ENCODE measurements at regions not wholly inside any gene's neighbourhood (a gene's known extent, or its start where the extent isn't known, plus 50 kb on each side); places are given as distances from the start of the nearest gene placed in this dataset.
"Not testable (repeated sequence)": the region's sequence is repeated elsewhere in the genome, so short reads cannot be mapped to it uniquely, and the experiment has no call there.

GRCh38 chr7:109752068-109752467 is 1182.4 kb downstream of the DNAJB9 start:
- DNase-seq (ENCODE audit: low spot score) = no peak

- DNase-seq (ENCODE audit: low spot score) = no peak
Measured at GRCh38 chr7:109757713-109758112, 1188.0 kb downstream of the DNAJB9 start.

DNA sequence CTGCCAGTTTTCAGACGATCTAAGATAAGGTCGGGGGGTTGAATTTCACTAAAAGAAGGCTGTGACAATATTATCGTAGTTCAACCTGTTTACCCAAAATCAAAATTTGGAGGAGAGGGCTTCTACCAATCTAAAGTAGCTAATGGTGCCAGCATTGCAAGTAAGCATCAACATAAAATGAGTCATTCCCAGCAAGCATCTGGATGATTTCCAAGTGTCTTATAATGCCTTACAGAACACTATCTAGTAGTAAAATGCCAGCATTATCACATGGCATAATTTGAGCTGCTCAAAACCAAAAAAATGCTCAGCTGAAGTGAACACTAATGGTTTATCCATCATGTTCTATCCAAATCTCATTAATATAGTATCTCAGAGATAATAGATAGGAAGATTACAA is 1193.9 kb downstream of the DNAJB9 start:
- DNase-seq (ENCODE audit: low spot score) = no peak

DNA sequence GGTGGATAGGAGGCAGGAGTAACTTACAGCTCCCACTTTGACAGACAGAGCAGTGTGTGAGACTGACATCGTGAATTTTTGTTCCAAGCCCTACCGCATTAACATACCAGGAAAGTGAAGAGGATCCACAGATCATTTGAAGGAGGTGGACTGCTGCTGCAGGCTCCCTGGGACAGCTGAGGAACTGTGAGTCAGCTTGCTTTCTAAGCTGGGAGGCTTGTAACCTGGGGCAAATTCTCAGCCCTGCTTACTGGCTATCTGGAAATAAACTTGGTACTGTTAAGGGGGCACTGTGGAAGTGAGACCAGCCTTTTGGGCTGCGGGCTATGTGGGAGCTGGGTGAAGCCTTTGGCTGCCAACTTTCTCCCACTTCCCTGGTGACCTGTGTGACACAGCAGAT is 1202.5 kb downstream of the DNAJB9 start:
- no peak for DNase-seq (ENCODE audit: low spot score)

- no peak for DNase-seq (ENCODE audit: low spot score)
Measured at GRCh38 chr7:109782806-109783205, 1213.1 kb downstream of the DNAJB9 start.

DNA sequence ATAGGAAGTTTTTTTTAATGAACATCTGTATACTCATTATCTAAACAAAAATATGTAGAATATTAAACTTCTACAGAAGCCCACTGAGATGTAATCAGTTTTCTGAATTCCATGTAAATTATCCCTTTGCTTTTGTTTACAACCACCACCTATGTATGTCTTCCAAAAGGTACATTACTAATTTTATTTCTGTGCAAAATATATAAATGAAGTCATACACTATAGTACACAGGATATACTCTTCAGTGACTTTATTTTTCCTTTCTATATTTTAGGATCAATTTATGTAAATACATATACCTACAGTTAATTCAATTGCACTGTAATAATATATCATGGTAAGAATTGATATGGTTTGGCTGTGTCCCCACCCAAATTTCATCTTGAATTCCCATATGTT is 1236.9 kb downstream of the DNAJB9 start:
- DNase-seq (ENCODE audit: low spot score) = no peak

DNA sequence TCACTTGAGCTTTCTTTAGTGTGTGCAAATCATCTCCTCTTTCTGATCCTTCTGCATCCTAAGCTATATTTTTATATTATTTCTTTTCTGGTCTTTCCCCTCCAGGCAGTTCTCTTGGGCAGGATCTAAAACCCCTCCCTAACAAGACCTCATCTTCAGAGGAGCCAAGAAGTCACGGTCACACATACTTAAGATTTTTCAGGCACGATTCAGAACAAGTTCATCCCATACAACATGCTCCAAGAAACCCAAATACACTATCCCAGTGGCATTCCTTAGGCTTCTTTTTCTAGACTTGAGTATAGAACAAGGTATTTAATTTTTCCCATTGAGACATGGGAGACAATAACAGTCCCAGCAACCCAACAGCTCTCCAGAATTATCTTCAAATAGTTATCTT is 1251.5 kb downstream of the DNAJB9 start:
- no peak for DNase-seq (ENCODE audit: low spot score)

DNA sequence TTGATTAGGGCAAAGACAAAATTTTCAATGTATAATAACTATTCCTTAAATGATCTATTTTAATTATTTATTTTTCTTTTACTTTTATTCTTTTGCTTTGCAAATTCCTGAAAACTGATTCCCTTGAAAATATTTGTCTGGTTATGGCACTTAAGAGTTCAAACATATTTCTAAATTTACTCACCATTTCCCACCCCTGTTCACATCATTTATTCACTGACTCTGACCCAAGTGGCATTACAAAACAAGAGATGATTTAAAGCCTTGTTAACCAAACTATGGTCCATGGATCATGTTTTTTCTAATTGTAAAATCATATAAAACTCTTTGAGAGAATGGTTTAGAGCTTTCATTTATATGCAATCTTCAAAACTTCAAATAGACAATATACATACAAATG is 1256.1 kb upstream of the LRRN3 start:
- DNase-seq (ENCODE audit: low spot score) = no peak

DNA sequence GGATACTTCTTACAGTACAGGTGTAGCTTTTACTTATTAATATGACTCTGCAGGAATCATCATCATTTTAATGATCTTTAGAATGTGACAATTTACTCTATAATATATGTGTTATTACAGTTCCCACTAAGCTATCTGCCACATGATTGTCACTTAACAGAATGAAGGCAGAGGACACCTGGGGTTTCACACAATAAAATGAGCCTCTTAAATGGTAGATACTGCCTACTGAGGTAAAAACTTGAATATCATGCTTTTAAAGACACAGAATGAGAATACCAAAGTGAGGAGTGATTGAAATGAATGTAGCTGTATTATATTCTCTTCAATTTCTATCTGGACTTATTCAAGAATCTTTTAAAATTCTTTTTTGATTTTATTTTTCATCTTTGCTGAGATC is 1255.3 kb upstream of the LRRN3 start:
- no peak for DNase-seq (ENCODE audit: low spot score)

DNA sequence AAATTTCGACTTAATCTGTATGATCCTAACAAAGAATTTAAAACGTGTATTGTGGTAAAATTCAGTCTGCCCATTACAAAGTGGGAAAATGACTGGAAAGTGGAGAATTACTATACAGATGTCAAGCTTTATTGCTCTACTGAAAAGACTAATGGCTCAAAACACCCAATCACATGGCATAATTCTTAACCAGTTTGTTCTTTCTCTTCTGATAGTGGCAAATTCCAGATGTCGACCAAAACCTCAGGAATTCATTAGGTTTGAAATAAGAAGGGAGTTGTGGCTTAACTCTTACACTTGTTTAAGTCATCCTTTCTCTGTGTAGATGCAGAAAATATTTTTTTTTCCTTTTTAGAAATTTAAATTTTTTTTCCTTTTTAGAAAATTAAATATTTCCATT is 1254.9 kb upstream of the LRRN3 start:
- DNase-seq (ENCODE audit: low spot score) = no peak

- DNase-seq (ENCODE audit: low spot score) = no peak
Measured at GRCh38 chr7:109842386-109842785, 1248.5 kb upstream of the LRRN3 start.

DNA sequence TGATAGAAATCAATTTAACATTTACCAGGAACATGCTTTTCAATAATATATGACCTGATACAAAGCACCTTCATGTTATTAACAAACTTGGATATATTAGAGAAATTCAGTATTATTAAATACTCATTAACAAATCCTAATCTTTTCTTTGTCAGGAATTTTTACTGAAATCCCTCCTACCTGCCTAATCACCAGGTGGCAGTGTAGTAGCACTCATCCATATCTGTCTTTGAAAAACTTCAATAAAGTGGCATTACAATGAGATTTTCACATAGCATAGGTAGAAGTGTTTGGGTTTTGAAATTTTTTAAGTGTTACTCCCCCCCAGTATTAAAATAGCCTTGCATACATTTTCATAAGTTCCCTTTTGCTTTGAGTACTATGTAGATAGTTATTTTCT is 1246.6 kb upstream of the LRRN3 start:
- DNase-seq (ENCODE audit: low spot score) = peak; percentile 6

DNA sequence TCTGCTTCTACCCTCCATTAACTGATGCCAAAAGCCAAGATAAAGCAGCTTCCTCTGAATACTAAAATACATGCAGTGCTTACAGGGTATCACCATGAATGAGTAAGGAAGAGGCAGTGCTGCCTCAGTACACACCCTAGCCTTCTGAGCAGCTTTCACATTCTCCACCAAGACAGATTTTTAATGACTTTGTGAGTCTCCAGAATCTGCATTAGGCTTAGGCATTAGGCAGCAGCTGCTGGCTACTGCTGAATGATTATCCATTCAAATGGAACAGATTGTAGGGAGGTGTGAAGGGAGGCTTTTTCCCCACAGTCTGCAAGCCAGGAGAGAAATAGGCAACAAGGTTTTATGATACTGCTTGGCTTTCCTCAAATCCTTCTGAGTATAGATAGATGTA is 1226.7 kb upstream of the LRRN3 start:
- no peak for DNase-seq (ENCODE audit: low spot score)

DNA sequence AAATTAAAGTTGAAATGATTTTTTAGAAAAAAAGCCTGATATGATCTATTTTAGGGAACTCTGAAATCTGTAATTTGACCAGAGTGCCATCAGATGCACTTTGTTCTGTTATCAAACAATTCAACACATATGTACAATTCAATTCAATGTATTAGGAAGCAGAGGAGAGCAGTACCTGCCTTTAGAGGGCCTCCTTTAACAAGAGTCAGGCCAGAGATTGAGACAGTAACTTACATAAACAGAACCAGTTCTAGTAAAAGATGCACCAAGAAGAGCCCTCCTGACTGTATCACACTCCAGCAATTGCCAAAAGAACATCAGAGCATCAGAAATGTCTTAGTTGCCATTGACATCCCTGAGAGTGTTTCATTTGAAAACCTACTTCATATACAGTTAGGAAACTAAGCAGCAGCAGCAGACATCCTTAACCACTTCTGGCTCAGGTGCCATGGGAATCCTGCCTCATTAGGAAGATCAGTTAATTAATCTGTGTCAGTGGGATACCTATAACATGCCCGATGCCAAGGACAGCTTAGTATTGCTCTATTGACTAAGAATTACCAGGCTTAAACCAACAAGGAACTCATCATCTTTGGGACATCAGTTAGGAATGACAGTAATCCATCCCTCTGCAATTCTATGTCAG is 1222.6 kb upstream of the LRRN3 start:
- DNase-seq (ENCODE audit: low spot score) = no peak

DNA sequence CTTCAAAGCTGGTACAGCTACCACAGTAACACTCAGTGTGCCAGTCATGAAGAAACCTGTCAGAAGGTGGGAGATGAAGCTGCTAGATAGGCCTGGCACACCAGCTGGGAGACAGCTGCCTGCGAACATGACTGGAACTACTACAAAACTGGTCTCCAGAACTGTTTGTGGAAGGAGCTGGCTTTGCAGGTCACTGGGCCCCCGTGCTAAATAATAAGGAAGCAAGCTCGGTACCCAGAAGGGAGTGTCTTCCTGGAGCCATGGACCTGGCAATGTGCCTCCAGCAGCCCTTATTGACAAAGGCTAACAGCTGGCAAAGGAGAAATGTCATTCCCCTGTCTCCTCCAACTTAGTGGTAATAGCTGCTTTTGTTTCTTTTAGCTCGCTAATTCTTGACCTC is 1217.6 kb upstream of the LRRN3 start:
- DNase-seq (ENCODE audit: low spot score) = no peak

DNA sequence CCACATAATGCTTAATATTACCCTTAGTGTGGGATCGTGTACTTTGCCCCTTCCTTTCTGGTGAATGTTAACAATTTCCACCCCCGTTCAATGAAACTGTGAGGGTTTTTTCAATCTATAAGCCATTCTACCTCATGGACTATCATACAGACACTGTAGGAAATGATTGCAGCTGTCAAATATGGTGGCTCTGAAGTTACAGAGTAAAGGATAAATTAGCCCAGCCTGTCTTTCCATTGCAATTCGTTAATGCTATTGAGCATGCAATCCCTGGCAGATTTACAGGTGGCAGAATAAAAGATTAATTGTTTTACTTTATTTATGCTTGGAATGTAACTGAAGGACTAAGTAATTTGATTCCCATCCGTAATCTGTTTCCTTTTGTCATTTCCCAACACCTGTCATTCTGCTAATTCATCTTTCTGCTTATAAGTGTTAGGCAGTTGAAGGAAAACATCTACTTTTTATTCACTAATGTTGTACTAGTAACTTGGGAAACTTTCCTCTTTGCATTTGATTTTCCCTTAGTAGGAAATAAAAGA is 1211.6 kb upstream of the LRRN3 start:
- no peak for DNase-seq (ENCODE audit: low spot score)

- DNase-seq (ENCODE audit: low spot score) = no peak
Measured at GRCh38 chr7:109890622-109891021, 1200.3 kb upstream of the LRRN3 start.

DNA sequence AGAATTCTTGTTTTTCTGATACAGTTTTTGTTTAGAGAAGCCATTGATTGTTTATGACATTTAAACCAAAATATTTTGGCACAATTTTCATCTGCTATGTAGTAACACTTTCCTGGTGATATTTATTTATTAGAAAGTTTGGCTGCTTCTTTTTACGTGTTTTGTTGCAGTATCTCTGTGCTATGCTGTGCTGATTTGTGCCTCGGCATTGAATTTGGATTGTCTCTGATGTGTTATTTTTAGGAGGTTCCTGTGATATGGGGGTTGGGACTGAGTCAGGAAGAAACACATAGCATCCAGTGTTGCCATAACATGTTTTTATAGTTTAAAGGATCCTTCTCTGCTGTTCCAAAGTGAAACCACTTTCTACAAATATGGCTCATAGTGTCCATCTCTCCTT is 1197.7 kb upstream of the LRRN3 start:
- no peak for DNase-seq (ENCODE audit: low spot score)

- no peak for DNase-seq (ENCODE audit: low spot score)
Measured at GRCh38 chr7:109895536-109895935, 1195.4 kb upstream of the LRRN3 start.

DNA sequence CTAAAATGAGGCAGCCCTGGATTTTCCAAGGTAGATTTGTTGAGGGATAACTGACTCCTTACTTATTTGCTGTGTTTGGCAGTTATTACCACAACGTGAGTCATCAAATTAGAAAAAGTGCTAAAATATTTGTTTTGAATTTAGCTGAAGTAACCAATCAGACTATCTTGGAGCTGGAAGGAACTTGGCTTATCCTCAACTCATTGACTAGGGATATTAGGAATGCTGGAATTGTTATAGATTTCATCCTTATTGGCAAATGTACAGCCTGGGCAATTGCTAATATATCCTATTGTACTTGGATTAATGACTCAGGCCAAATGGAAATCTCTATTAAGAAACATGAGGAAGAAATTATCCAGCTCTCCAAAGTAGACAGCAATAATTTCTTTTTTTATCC is 1189.0 kb upstream of the LRRN3 start:
- no peak for DNase-seq (ENCODE audit: low spot score)

GRCh38 chr7:109905368-109906065 is 1185.4 kb upstream of the LRRN3 start:
- DNase-seq (ENCODE audit: low spot score) = not testable (repeated sequence)

- DNase-seq (ENCODE audit: low spot score) = no peak
Measured at GRCh38 chr7:109915670-109916069, 1175.3 kb upstream of the LRRN3 start.

- no peak for DNase-seq (ENCODE audit: low spot score)
Measured at GRCh38 chr7:109926738-109927137, 1164.2 kb upstream of the LRRN3 start.

DNA sequence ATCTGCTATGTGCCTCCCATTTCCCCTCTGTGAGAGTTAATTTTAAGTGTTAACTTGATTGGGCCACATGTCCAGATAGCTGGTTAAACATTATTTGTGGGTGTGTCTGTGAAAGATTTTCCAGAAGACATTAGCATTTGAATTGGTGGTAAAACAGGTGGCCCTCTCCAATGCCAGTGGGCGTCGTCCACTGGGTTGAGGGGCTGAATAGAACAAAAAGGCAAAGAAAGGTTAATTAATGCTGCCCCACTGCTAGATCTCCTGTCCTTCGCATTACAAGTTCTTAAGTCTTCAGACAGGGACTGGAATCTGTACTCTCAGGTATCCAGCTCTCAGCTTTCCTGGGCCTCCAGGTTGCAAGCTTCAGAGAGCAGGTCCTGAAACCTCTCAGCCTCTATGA is 1160.9 kb upstream of the LRRN3 start:
- no peak for DNase-seq (ENCODE audit: low spot score)

All from HuH-7 (cell line).